ENCODE measurements at regions not wholly inside any gene's neighbourhood (a gene's known extent, or its start where the extent isn't known, plus 50 kb on each side); places are given as distances from the start of the nearest gene placed in this dataset.

GRCh38 chr2:14342313-14342712, 290.2 kb upstream of the LRATD1 start:
- no TSS peak for BruUV-seq (replicated peaks)

GRCh38 chr2:14344355-14344754, 288.2 kb upstream of the LRATD1 start:
- ATAC-seq = no peak
- no TSS peak for BruUV-seq (replicated peaks)
- ChIA-PET CTCF (ENCODE audit: low intra/inter-chr PET ratio, low total read pairs) (no interaction called here), POLR2A (no interaction called here)
- no peaks in the 10 kb centered on the region for H3K4me1 ChIP-seq (ENCODE audit: insufficient read depth, low read length)
- no peak overlapping the region for H2AFZ ChIP-seq (ENCODE audit: low read length)
- in situ Hi-C loops (cut with HindIII; ENCODE audit: extremely low pct_ligation_motif_present, low pct_unique_long_range_greater_than_20kb) (no loop called here), intact Hi-C loops (cut with micrococcal nuclease; ENCODE audit: unreplicated experiment) (no loop called here)
- no peaks in the 10 kb centered on the region for H3K79me2 ChIP-seq (ENCODE audit: insufficient read depth, low read length)
- peaks cover 56% of the 10 kb centered on the region for H3K9me3 ChIP-seq (ENCODE audit: low read length)
- 50% methylated on average over 5 of the region's 5 CpGs for WGBS (ENCODE audit: low lambda C conversion rate)
- no peak overlapping the region for H3K9ac ChIP-seq (ENCODE audit: insufficient read depth, low read depth, low read length)
- no peak for FAIRE-seq
- no peaks in the 10 kb centered on the region for H4K20me1 ChIP-seq (ENCODE audit: insufficient read depth, low read length)
- no peak for DNase-seq (ENCODE audit: low spot score)
- no peak overlapping the region for H3K27ac ChIP-seq (ENCODE audit: extremely low read length, insufficient read depth, low read length)
- no peaks in the 10 kb centered on the region for H3K36me3 ChIP-seq (replicated peaks in 1 of 2; ENCODE audit: control insufficient read depth in 1 of 2, insufficient read depth in 2 of 2, low read length in 2 of 2)
- no peak overlapping the region for H3K4me3 ChIP-seq (replicated peaks in 1 of 3; ENCODE audit: insufficient read depth in 1 of 3, low read depth in 2 of 3, low read length in 3 of 3)
- no peaks in the 10 kb centered on the region for H3K27me3 ChIP-seq (ENCODE audit: control insufficient read depth in 1 of 2, insufficient read depth in 2 of 2, low read length in 2 of 2)
- H3K4me2 ChIP-seq (ENCODE audit: low read depth, low read length) = no peak overlapping the region
- TF ChIP-seq TAF15 (IDR thresholded peaks at IDR 0.05; ENCODE audit: low read depth, low read length, poor library complexity, severe bottlenecking) = no peak
- no peak for TF ChIP-seq SMARCC2 (IDR thresholded peaks at IDR 0.05)
- TF ChIP-seq TBX3 (IDR thresholded peaks at IDR 0.05; ENCODE audit: borderline replicate concordance) = no peak
- TF ChIP-seq DZIP1 (CRISPR knock-in tag; IDR thresholded peaks at IDR 0.05) = no peak
- no peak for TF ChIP-seq MTA1 (CRISPR knock-in tag; IDR thresholded peaks at IDR 0.05; ENCODE audit: borderline replicate concordance)
- TF ChIP-seq PRMT3 (CRISPR knock-in tag; IDR thresholded peaks at IDR 0.05; ENCODE audit: borderline replicate concordance, low read depth) = no peak
- no peak for TF ChIP-seq FOXP4 (CRISPR knock-in tag; IDR thresholded peaks at IDR 0.05)
- no peak for TF ChIP-seq FOXO1 (CRISPR knock-in tag; IDR thresholded peaks at IDR 0.05)
- TF ChIP-seq ZNF280B (CRISPR knock-in tag; IDR thresholded peaks at IDR 0.05; ENCODE audit: borderline replicate concordance) = no peak
- no peak for TF ChIP-seq NFIC (IDR thresholded peaks at IDR 0.05; ENCODE audit: low read length)
- TF ChIP-seq PAF1 (CRISPR knock-in tag; IDR thresholded peaks at IDR 0.05) = no peak

More at GRCh38 chr2:14342313-14342712, 290.2 kb upstream of the LRATD1 start:
- DNase-seq (ENCODE audit: low spot score) = no peak
- H3K4me1 ChIP-seq (ENCODE audit: insufficient read depth, low read length) = no peaks in the 10 kb centered on the region
- no peak overlapping the region for H2AFZ ChIP-seq (ENCODE audit: low read length)
- peaks cover 71% of the 10 kb centered on the region for H3K9me3 ChIP-seq (ENCODE audit: low read length)
- H3K27me3 ChIP-seq (ENCODE audit: control insufficient read depth in 1 of 2, insufficient read depth in 2 of 2, low read length in 2 of 2) = no peaks in the 10 kb centered on the region
- TF ChIP-seq EED (CRISPR knock-in tag; IDR thresholded peaks at IDR 0.05) (no peak), SIX4 (CRISPR knock-in tag; IDR thresholded peaks at IDR 0.05) (no peak), HCFC1 (IDR thresholded peaks at IDR 0.05; ENCODE audit: low read depth, low read length) (no peak), ZBTB38 (CRISPR knock-in tag; IDR thresholded peaks at IDR 0.05) (no peak)
- H3K36me3 ChIP-seq (replicated peaks in 1 of 2; ENCODE audit: control insufficient read depth in 1 of 2, insufficient read depth in 2 of 2, low read length in 2 of 2) = no peaks in the 10 kb centered on the region
- FAIRE-seq = no peak
- no peak overlapping the region for H3K9ac ChIP-seq (ENCODE audit: insufficient read depth, low read depth, low read length)
- H3K27ac ChIP-seq (ENCODE audit: extremely low read length, insufficient read depth, low read length) = no peak overlapping the region
- no peaks in the 10 kb centered on the region for H3K79me2 ChIP-seq (ENCODE audit: insufficient read depth, low read length)
- in situ Hi-C loops (cut with HindIII; ENCODE audit: extremely low pct_ligation_motif_present, low pct_unique_long_range_greater_than_20kb) (no loop called here), intact Hi-C loops (cut with micrococcal nuclease; ENCODE audit: unreplicated experiment) (no loop called here)
- no peak overlapping the region for H3K4me2 ChIP-seq (ENCODE audit: low read depth, low read length)
- 0% methylated on average over 2 of the region's 3 CpGs for WGBS (ENCODE audit: low lambda C conversion rate)
- no peak overlapping the region for H3K4me3 ChIP-seq (replicated peaks in 1 of 3; ENCODE audit: insufficient read depth in 1 of 3, low read depth in 2 of 3, low read length in 3 of 3)
- CTCF ChIA-PET (ENCODE audit: low intra/inter-chr PET ratio, low total read pairs) = no interaction called here
- no peaks in the 10 kb centered on the region for H4K20me1 ChIP-seq (ENCODE audit: insufficient read depth, low read length)
- ATAC-seq = no peak
- POLR2A ChIA-PET = no interaction called here

Data from HepG2 (cell line).